ENCODE measurements at regions not wholly inside any gene's neighbourhood (a gene's known extent, or its start where the extent isn't known, plus 50 kb on each side); places are given as distances from the start of the nearest gene placed in this dataset.

- no peak overlapping the region for H4K8ac ChIP-seq (ENCODE audit: low read depth, low read length)
These were observed 165.9 kb downstream of the UXS1 start for GRCh38 chr2:106028192-106028591.

DNA sequence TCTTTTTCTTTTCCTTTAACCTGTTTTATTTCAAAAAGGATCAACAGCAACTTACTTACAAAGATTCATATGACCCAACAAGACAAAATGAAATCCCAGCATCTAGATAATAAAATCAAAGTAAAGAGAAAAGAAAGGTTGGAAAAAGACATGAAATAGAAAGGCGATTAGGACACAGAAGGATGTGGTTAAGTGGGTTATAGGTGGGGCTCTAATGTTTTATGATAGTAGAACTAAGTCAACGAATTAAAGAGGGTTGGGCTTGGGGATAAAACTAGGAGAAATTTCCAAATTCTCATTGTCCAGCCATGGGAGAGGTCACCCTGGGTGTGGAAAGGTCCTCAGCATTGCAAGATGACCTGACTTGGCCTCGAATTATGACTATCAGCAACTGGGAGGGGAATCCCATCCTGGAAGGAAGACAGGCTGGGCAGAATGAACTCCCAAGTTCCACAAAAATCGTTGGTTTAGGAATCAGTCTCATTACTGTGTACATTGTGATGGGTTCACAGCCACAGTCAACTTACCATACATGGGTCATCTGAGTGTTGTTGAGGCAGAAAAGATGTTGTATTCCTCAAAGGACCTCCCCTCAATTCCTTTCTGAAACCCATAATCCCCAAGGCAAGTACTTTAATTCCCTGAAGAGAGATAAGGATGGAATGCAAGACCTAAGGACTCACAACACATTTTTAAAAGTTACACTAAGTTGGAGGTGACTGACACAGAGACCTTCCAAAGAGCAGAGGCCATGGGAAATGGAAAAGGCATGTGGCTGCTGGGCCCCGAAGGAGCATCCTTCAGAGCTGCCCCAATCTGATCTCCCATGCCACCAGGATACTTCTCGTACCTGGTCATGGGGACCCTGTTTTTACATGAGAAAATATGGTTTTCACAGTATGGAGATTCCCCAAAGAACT lies 167.6 kb downstream of the UXS1 start:
- DNase-seq: no peak
- no peaks in the 10 kb centered on the region for H3K27me3 ChIP-seq (ENCODE audit: insufficient read depth, low read length)
- no peak overlapping the region for H2BK5ac ChIP-seq (ENCODE audit: low read depth, low read length, poor library complexity)
- no peak overlapping the region for H4K8ac ChIP-seq (ENCODE audit: low read depth, low read length)
- H4K12ac ChIP-seq (ENCODE audit: low read depth, low read length): no peak overlapping the region
- no peak overlapping the region for H2AFZ ChIP-seq (ENCODE audit: insufficient read depth, low read length, poor library complexity)
- H3K23ac ChIP-seq (ENCODE audit: low read length): no peak overlapping the region
- no peak overlapping the region for H2BK12ac ChIP-seq (ENCODE audit: low read length)
- H2BK120ac ChIP-seq (ENCODE audit: insufficient read depth, low read length, poor library complexity): no peak overlapping the region
- no peak overlapping the region for H2AK5ac ChIP-seq (ENCODE audit: low read length)
- no peak overlapping the region for H3K27ac ChIP-seq (ENCODE audit: low read depth, low read length)
- H3K36me3 ChIP-seq (ENCODE audit: control insufficient read depth in 1 of 2, insufficient read depth in 2 of 2, low read length in 2 of 2): no peaks in the 10 kb centered on the region
- H3K18ac ChIP-seq (ENCODE audit: low read length): no peak overlapping the region
- H4K91ac ChIP-seq (ENCODE audit: low read depth, low read length): no peak overlapping the region
- WGBS (ENCODE audit: extremely low coverage, insufficient coverage, insufficient read length): 100% methylated on average over 1 of the region's 6 CpGs
- H3K4me2 ChIP-seq (ENCODE audit: low read length): no peak overlapping the region
- no peak overlapping the region for H3K4me3 ChIP-seq (ENCODE audit: low read depth, low read length)
- H3K9me3 ChIP-seq (ENCODE audit: insufficient read depth, low read depth, low read length): peaks cover 4% of the 10 kb centered on the region
- H3K79me1 ChIP-seq (ENCODE audit: low read length): peaks cover 2% of the 10 kb centered on the region
- no peaks in the 10 kb centered on the region for H3K79me2 ChIP-seq (ENCODE audit: control insufficient read depth, insufficient read depth, low read length, poor library complexity)
- H3K4ac ChIP-seq (ENCODE audit: low read depth, low read length): no peak overlapping the region
- no peak overlapping the region for H3K14ac ChIP-seq (ENCODE audit: low read length)
- no peak overlapping the region for H3K9ac ChIP-seq (ENCODE audit: low read length)
- peaks cover 4 to 10% of the 10 kb centered on the region in 2 experiments for H3K4me1 ChIP-seq (ENCODE audit: control insufficient read depth in 1 of 2, insufficient read depth in 2 of 2, low read length in 2 of 2)

More at GRCh38 chr2:106028192-106028591, 165.9 kb downstream of the UXS1 start:
- peaks cover 2% of the 10 kb centered on the region for H3K79me1 ChIP-seq (ENCODE audit: low read length)
- H3K79me2 ChIP-seq (ENCODE audit: control insufficient read depth, insufficient read depth, low read length, poor library complexity): no peaks in the 10 kb centered on the region
- H2BK12ac ChIP-seq (ENCODE audit: low read length): no peak overlapping the region
- H3K18ac ChIP-seq (ENCODE audit: low read length): no peak overlapping the region
- no peak overlapping the region for H3K27ac ChIP-seq (ENCODE audit: low read depth, low read length)
- H3K27me3 ChIP-seq (ENCODE audit: insufficient read depth, low read length): no peaks in the 10 kb centered on the region
- H3K4me1 ChIP-seq (ENCODE audit: control insufficient read depth in 1 of 2, insufficient read depth in 2 of 2, low read length in 2 of 2): peaks cover 4 to 10% of the 10 kb centered on the region in 2 experiments
- no peak overlapping the region for H3K14ac ChIP-seq (ENCODE audit: low read length)
- H3K23ac ChIP-seq (ENCODE audit: low read length): no peak overlapping the region
- H2BK120ac ChIP-seq (ENCODE audit: insufficient read depth, low read length, poor library complexity): no peak overlapping the region
- no peaks in the 10 kb centered on the region for H3K36me3 ChIP-seq (ENCODE audit: control insufficient read depth in 1 of 2, insufficient read depth in 2 of 2, low read length in 2 of 2)
- H2AFZ ChIP-seq (ENCODE audit: insufficient read depth, low read length, poor library complexity): no peak overlapping the region
- no peak overlapping the region for H4K91ac ChIP-seq (ENCODE audit: low read depth, low read length)
- WGBS (ENCODE audit: extremely low coverage, insufficient coverage, insufficient read length): no CpG with 5 or more reads among the region's 4 CpGs
- H2BK5ac ChIP-seq (ENCODE audit: low read depth, low read length, poor library complexity): no peak overlapping the region
- H3K9me3 ChIP-seq (ENCODE audit: insufficient read depth, low read depth, low read length): peaks cover 4% of the 10 kb centered on the region
- no peak overlapping the region for H2AK5ac ChIP-seq (ENCODE audit: low read length)
- no peak overlapping the region for H3K9ac ChIP-seq (ENCODE audit: low read length)
- H4K12ac ChIP-seq (ENCODE audit: low read depth, low read length): no peak overlapping the region
- no peak overlapping the region for H3K4me2 ChIP-seq (ENCODE audit: low read length)
- H3K4me3 ChIP-seq (ENCODE audit: low read depth, low read length): no peak overlapping the region
- no peak overlapping the region for H3K4ac ChIP-seq (ENCODE audit: low read depth, low read length)
- DNase-seq: no peak

DNA sequence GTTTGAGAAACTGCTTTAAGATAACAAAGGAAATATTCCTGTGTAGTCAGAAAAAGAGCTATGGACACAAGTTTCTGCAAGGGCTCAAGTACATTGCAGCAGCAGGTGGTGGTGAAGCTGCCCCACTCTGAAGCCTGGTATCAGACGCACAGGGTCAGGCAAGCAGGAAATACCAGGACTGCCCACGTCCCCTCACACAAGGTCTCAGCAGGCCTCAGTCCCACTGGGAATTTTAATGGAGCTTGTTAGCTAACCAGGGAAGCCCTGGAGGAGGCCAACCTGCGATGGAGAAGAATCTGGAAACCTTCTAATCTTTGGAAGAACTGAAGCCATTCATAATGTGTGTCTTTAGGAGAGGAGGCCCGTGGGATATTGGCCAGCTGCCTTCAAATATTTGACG lies 168.3 kb downstream of the UXS1 start:
- Histone ChIP-seq H3K9ac (ENCODE audit: low read length) (no peak overlapping the region), H3K4me1 (ENCODE audit: control insufficient read depth in 1 of 2, insufficient read depth in 2 of 2, low read length in 2 of 2) (peaks cover 3 to 8% of the 10 kb centered on the region in 2 experiments), H2BK120ac (ENCODE audit: insufficient read depth, low read length, poor library complexity) (no peak overlapping the region), H3K4me3 (ENCODE audit: low read depth, low read length) (no peak overlapping the region), H3K4me2 (ENCODE audit: low read length) (no peak overlapping the region), H3K27ac (ENCODE audit: low read depth, low read length) (no peak overlapping the region), H4K91ac (ENCODE audit: low read depth, low read length) (no peak overlapping the region), H2BK12ac (ENCODE audit: low read length) (no peak overlapping the region), H3K79me2 (ENCODE audit: control insufficient read depth, insufficient read depth, low read length, poor library complexity) (no peaks in the 10 kb centered on the region), H3K18ac (ENCODE audit: low read length) (no peak overlapping the region), H3K4ac (ENCODE audit: low read depth, low read length) (no peak overlapping the region), H4K12ac (ENCODE audit: low read depth, low read length) (no peak overlapping the region), H2AK5ac (ENCODE audit: low read length) (no peak overlapping the region), H2BK5ac (ENCODE audit: low read depth, low read length, poor library complexity) (no peak overlapping the region), H3K79me1 (ENCODE audit: low read length) (peaks cover 1% of the 10 kb centered on the region), H3K36me3 (ENCODE audit: control insufficient read depth in 1 of 2, insufficient read depth in 2 of 2, low read length in 2 of 2) (no peaks in the 10 kb centered on the region), H3K9me3 (ENCODE audit: insufficient read depth, low read depth, low read length) (peaks cover 4% of the 10 kb centered on the region), H3K14ac (ENCODE audit: low read length) (no peak overlapping the region), H4K8ac (ENCODE audit: low read depth, low read length) (no peak overlapping the region), H3K27me3 (ENCODE audit: insufficient read depth, low read length) (no peaks in the 10 kb centered on the region), H3K23ac (ENCODE audit: low read length) (no peak overlapping the region), H2AFZ (ENCODE audit: insufficient read depth, low read length, poor library complexity) (no peak overlapping the region)
- no CpG with 5 or more reads among the region's 5 CpGs for WGBS (ENCODE audit: extremely low coverage, insufficient coverage, insufficient read length)
- no peak for DNase-seq

DNA sequence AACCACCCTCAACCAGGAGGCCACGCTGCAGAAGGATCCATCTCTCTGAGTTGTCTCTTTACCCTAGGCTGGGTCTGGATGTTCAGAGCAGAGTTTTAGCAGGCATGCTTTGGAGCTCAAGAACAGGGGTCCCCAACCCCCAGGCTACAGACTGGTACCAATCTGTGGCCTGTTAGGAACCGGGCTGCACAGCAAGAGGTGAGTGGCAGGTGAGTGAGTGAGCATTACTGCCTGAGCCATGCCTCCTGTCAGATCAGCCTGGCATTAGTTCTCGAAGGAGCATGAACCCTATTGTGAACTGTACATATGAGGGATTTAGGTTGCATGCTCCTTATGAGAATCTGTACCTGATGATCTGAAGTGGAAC lies 172.5 kb downstream of the UXS1 start:
- no peak overlapping the region for H3K9ac ChIP-seq (ENCODE audit: low read length)
- no peak overlapping the region for H4K91ac ChIP-seq (ENCODE audit: low read depth, low read length)
- no peaks in the 10 kb centered on the region for H3K79me2 ChIP-seq (ENCODE audit: control insufficient read depth, insufficient read depth, low read length, poor library complexity)
- no peak overlapping the region for H3K27ac ChIP-seq (ENCODE audit: low read depth, low read length)
- no peak overlapping the region for H3K4ac ChIP-seq (ENCODE audit: low read depth, low read length)
- WGBS (ENCODE audit: extremely low coverage, insufficient coverage, insufficient read length): no CpG with 5 or more reads among the region's 3 CpGs
- H2BK120ac ChIP-seq (ENCODE audit: insufficient read depth, low read length, poor library complexity): no peak overlapping the region
- no peak overlapping the region for H4K12ac ChIP-seq (ENCODE audit: low read depth, low read length)
- H3K4me1 ChIP-seq (ENCODE audit: control insufficient read depth in 1 of 2, insufficient read depth in 2 of 2, low read length in 2 of 2): no peaks in the 10 kb centered on the region
- no peak overlapping the region for H2AK5ac ChIP-seq (ENCODE audit: low read length)
- H3K4me3 ChIP-seq (ENCODE audit: low read depth, low read length): no peak overlapping the region
- H2BK12ac ChIP-seq (ENCODE audit: low read length): no peak overlapping the region
- H3K23ac ChIP-seq (ENCODE audit: low read length): no peak overlapping the region
- no peaks in the 10 kb centered on the region for H3K9me3 ChIP-seq (ENCODE audit: insufficient read depth, low read depth, low read length)
- H3K18ac ChIP-seq (ENCODE audit: low read length): no peak overlapping the region
- no peaks in the 10 kb centered on the region for H3K36me3 ChIP-seq (ENCODE audit: control insufficient read depth in 1 of 2, insufficient read depth in 2 of 2, low read length in 2 of 2)
- H3K14ac ChIP-seq (ENCODE audit: low read length): no peak overlapping the region
- no peak overlapping the region for H3K4me2 ChIP-seq (ENCODE audit: low read length)
- no peak overlapping the region for H2AFZ ChIP-seq (ENCODE audit: insufficient read depth, low read length, poor library complexity)
- DNase-seq: no peak
- H2BK5ac ChIP-seq (ENCODE audit: low read depth, low read length, poor library complexity): no peak overlapping the region
- no peaks in the 10 kb centered on the region for H3K79me1 ChIP-seq (ENCODE audit: low read length)
- no peaks in the 10 kb centered on the region for H3K27me3 ChIP-seq (ENCODE audit: insufficient read depth, low read length)
- H4K8ac ChIP-seq (ENCODE audit: low read depth, low read length): no peak overlapping the region
